GM21360 (cell line): ENCODE measurements at regions not wholly inside any gene's neighbourhood (a gene's known extent, or its start where the extent isn't known, plus 50 kb on each side); places are given as distances from the start of the nearest gene placed in this dataset.

Source experiments
- ATAC-seq: cut with Tn5 transposase; IDR thresholded peaks from one replicate; pipeline ENCODE4 v1.9.1; 2021; ENCODE audit warnings: mild to moderate bottlenecking, moderate library complexity; ENCODE audit not compliant: unreplicated experiment

DNA sequence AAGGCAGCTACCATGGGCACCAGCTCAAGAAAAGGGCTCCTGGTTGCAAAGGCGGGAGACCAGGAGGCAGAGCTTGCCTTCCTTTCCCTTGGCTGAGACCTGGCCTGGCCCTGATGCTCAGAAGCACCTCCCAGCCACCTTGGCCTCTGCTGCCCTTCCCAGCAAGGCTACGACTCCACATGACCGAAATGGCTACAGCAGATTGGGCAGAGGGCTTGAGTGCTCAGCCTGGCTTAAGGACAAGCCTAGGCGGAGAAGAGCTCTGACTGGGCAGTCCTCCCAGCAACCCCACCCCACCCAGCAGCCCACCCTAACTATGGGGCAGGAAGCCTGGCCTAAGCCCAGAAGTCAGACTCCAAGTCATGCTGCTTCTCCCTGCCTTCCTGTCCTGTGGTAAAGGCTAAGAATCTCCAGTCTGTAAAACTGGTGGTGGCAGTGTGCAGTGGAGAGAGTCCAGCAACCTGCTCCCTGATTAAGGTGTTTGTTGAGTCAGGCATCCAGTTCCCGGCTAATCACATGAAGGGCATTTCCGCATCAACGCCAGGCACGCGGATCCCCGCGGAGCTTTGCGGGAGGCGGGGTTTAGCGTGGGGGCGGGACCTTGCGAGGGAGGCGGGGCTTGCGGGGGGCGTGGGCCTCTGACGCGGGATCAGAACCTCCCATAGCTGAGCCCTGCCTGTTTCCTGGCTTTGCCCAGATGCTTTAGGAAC is 256.0 kb downstream of the BCL11A start:
- ATAC-seq: no peak

DNA sequence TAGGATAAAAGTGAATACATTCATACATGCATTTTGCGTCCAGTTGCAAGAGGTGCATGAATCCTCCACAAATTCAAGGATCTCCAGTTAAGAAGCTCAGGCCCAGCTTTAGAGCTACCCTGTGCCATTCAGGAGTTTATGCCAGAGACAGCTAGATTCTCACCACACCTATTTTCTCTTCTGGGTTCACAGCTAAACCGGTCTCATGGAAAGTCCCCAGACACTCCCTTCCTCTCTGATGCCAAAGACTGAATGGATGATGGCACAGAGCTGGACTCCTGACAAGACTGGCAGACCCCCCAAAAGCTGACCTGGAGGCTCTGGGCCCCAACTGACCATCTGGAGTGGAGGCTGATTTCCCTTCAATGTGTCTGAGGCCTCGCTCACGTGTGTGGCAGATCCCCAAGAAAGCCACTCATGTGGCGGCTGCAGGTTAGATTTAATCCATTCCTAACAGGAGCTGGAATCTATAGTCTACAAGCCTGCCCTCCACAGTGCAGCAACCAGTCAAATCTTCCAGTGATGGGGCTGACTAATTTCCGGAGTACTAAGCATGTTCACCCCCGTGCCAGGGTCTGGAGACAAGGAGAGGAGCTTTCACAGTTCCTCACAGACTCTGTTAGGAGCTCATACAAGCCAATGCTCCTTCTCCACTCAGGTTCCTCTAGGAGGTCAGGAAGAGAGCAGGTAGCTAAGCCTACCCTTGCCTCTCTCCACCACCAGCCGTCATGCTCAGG is 257.1 kb downstream of the BCL11A start:
- ATAC-seq: no peak

DNA sequence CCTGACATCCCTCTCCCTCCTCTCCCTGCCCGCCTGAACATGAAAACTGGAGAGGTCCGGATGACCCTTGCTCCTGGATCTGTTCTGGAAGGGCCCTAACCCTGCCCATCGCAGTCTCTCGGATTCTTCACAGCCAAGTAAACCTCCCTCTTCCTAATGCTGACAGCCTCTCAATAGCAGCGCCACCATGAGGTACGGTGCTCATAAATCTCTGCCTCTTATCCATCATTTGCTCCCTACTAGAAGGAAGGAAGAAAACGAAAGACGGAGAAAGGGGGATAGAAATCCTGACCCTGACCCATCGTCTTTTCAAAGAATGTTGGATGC is 257.9 kb downstream of the BCL11A start:
- ATAC-seq: no peak

DNA sequence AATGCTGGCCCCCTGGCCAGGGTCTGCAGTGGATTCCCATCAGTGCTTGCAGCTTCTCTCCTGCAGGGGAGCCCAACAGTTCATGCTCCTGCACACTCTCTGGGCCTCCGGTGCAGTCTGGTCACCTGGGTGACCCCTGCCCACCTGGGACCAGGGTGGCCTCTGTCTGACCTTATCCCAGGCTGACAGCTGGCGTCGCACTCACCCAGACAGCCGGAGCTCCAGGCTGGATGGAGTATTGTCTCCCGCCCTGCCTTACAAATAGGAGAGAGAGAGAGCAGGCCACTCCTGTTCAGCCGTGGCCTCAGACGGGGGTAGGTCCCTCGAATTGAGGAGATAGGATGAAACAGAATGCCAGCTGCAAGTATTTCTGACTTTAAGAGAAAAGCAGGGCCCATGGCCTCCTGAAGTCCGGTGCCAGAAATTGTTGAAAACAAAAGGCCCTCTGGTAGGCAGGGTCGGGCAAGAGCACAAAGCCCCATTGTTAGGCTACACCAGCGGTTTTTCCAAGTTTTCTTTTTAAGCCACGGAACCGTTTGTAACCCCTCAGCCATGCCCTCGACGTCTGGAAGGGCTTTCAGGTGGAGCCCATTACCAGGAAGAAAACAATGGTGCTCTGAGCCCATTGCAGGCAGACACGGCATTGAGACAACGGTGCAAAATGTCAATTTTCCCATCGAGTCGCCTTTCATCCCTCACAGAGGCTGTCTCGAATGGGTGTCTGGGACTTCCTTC is 258.4 kb downstream of the BCL11A start:
- ATAC-seq: no peak

DNA sequence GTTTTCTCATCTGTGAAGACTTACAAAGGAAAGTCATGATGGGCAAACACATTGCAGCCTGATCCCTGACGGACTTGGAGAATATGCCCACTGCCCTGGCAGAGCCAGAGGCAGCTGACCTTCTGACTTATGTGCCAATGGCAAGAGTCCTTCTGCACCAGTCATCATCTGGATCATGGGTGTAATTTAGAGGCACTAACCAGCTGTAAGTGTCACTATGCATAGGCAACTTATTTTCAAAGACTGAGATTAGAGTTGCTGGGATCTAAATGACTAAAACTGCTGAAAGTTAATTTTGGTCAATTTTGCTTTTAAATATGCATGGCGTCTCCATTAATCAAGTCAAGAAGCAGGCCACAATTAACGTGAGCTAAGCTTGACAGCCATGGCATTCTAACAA is 261.2 kb downstream of the BCL11A start:
- no peak for ATAC-seq

DNA sequence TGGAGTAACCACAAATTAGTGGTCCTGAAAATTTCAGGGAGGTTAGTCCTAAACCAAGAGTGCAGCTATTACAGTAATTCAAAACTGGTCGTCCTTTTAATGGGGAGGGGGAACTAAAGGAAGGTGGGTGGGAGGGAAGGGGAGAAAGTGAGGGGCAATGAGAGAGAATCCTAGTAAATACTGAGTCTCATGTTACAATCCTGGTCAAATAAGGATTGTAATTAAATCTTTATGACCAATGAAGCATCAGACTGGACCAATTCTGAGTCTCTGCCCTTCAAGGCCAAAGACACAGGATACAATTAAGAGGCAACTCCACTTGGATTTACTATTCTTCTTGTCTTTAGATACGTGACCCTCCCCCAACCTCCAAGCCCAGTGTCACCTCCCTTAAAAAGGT is 262.9 kb downstream of the BCL11A start:
- no peak for ATAC-seq

DNA sequence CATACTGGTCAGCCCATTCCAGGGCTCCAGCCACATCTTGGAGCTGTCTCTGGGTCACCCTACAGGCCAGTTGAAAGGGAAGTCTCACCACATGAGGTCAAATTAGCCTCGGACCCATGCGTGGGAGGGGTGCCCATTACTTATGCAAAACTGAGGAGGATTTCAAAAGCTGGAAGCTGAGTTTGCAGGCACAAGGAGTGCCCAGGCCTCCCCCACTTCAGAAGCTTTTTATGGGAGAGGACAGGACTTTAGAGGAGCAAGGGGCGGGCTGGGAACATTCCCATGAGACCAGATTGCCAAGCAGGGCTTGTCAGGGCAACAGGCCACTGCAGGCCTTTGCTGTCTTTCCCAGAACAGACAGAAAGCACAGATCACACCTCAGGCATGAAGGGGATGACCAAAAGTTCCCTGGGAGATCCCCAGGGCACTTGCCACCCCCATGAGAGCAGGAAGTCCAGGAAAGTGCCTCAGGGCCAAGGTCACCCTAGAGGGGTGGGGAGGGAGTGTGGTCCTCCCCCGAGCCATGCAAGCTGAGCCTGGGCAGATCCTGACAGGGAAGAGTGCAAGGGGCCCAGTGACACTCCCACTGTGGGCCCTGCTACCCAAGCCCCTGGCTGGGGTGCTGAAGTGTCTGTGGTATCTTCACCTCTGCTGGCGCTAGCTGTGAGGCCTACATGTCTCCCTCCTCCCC is 267.7 kb downstream of the BCL11A start:
- ATAC-seq: no peak

DNA sequence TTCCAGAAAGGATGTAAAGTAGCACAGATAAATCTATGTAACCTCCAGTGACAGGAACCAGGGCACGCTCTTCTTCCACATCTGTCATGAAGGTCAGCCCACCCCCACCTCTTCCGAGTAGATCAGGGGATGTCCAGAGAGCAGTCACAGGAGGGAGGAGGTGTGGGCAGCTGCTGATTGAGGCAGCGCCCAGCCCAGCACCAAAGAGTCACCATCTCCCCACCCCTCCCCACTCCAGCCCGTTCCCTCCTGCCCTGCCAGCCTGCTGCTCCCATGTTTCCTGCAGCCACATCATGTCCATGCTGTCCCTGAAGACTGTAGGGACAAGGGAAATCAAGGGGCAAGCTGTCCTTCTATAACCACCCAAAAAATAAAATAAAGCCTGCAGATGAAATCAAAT is 269.8 kb downstream of the BCL11A start:
- ATAC-seq: no peak

DNA sequence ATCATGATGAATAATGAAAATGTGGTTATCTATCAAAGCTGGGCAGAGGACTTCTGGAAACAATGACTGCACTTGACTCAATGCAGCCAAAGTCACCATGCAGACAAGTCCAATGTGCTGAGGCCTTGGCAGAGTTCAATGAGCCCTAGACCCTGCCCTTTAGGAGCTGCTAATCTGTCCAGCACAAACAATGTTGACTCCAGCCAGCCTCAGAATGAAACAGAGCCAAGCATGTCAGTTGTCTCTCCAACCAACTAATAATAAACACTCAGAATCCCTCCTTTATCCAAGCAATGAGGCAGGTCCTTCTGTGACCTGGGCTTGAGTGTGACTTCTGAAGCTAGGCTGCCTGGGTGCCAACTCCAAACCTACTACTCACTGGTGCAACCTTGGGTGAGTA is 270.6 kb downstream of the BCL11A start:
- ATAC-seq: no peak

DNA sequence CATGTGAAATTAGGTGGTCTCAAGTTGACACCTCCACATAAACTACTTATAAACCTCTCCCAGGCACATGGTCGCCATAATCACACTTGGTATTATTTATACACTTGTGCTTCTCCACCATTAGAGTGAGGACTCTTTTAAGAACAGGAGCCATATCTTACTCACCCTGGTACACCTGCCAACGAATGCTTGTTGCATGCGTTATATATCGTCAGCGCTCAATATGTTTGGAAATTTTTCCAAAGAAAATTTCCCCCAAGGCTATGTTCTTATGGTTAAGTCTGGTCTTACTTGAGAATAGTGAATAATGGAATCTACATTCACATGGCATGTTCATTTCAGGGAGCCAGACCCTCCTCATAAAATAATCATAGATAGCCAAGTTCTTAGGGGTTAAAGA is 271.7 kb downstream of the BCL11A start:
- no peak for ATAC-seq

DNA sequence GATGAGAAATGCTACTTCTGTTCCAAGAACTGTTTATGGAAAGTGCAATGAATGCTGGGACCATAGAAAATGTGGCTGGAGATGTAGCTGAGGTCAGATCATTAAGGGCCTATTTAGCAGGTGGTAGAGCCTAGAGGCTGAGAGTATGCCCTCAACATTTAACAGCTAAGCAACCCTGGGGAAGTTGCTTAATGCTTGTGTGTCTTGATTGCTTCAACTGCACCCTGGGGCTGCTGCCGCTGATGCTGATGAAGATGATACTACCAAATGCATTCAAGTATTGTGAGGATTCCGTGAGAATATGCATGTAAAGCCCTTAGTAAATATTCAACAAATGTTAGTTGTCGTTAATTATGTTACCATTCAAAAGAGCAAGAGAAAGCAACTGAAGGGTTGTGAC is 273.2 kb downstream of the BCL11A start:
- no peak for ATAC-seq

DNA sequence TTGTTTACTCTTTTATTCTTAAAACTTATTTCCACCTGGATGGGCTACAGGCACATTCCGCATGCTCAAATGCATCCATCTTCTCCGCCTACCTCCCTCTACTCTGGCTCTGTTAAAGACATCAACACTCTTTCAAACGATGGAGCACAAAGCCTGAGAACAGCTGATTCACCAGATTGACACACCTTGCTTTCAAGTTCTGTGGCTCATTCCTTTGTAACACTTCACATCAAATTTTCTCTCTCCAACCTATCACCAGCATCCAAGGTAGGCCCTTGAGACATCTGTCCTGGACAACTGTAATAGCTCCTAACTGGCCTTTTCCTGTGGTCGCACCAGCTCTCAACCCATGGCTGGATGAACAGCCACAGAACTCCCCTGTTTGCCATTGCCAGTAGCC is 274.5 kb downstream of the BCL11A start:
- ATAC-seq: no peak

DNA sequence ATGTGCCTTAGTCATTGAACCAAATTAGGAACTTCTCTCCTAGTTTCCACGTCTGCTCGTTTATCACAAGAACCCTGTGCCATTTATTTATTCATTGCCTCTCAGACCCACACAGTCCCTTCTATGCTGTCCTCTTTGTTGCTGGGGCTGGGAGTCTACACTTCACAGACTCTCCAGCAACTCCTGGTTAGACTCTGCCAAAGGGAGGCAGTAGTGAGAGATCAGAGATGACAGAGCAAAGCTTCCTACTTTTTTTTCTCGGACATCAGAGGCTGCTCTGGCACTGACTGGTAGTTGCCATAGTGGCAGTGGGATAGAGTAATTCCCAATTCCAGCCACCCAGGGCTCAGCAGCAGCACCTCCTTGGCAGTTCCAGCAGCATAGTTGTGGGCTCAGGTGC is 277.5 kb downstream of the BCL11A start:
- ATAC-seq: no peak

DNA sequence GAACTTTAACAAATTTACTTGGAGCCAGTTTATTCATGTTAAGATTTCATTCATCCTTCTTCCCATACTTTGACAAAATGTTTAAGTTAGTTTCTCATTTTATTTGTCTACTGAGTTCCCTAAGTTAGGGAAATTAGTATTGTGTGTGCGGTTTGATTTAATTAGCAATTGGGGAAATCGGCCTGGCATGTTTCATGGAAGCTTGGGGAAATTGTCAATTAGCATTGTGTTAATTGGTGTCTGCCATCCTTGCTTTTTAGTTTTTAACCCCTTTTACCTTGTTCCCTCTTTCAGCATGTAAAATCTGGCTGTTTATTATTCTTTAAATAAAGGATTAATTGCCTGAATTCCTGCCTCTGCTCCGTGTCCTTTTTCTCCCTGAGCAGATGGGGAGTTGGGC is 279.6 kb downstream of the BCL11A start:
- no peak for ATAC-seq

DNA sequence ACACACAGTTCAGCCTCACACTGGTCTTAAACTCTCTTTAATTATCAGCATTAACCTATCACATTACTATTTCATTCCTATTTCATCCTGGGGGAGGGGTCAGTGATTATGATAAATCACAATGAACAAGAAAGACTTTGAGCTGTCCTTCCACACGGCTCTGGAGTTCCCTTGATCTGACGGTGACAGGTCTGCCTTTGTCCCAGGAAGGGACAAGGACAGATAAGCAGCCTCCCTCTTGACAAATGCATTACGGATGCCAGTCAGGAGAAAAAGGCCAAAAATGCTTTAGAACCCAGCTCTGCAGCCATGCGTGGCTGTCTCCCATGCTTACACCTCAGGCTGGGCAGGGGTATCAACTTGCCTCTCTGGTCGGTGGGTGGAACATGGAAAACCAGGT is 281.7 kb downstream of the BCL11A start:
- ATAC-seq: no peak

DNA sequence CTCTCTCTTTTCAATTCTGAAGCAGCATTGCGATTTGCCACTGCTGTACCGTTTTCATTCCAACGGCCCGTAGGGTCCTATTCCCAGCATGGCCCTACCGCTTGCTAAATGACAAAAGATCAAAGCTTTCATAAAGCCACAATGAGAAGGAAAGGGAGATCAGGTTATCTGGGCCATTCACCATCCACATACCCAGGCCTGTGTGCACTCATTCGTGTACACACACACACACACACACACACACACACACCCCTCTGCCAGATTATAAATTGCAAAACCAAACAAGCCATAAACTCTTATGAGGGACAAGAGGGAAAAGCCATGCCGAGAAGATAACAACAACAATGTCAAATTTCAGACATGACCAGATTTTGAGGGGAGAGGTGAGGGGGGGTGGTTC is 282.3 kb downstream of the BCL11A start:
- ATAC-seq: no peak

DNA sequence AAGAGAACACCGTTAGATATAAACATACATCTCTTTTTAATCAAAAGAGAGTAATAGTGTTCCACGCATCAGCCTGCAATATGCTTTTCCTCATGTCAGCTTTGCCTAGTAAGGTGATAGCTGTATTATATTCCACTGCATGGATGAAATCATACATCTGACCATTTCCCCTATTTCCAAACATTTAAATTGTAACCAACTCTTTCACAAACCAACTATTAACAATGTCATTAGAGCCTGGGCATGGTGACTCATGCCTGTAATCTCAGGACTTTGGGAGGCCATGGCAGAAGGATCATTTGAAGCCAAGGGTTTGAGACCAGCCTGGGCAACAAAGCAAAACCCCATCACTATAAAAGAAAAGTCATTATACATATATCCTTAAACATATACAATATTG is 284.8 kb downstream of the BCL11A start:
- no peak for ATAC-seq

DNA sequence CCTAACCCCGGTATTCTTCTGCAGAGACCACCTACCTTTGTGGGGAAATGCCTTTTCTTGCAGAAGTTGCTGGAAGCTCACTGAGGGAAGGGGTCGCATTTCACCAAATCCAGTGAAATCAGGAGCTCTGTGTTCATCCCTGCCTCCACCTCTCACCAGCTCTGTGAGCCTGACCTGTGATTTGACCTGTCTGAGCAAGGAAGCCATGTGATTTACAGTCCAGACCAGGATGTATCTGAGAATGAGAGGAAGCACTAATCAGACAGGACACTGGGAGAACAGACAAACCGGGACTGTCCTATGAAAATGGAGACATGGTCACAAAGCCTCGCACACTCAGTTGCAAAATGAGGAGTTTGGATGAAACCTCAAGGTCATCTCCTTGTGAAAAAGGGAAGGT is 285.4 kb downstream of the BCL11A start:
- ATAC-seq: no peak

DNA sequence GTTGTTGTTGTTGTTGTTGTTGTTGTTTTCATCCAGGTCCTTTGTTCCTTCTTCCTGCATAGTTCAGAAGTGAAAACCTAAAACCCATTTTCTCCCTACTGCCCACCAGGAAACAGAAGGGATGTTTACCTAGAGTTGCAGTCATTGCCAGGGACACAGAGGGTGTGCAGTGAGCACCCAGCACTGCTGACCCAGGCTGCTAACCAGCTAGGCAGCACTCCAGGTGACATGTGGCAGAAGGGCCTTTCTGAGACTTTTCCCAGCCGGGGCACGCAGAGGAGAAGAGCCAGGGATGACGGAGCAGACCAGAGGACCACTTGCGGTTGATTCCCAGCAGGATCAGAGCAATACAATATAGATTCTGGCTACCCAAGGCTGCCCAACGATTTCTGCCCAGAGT is 286.3 kb downstream of the BCL11A start:
- ATAC-seq: no peak

DNA sequence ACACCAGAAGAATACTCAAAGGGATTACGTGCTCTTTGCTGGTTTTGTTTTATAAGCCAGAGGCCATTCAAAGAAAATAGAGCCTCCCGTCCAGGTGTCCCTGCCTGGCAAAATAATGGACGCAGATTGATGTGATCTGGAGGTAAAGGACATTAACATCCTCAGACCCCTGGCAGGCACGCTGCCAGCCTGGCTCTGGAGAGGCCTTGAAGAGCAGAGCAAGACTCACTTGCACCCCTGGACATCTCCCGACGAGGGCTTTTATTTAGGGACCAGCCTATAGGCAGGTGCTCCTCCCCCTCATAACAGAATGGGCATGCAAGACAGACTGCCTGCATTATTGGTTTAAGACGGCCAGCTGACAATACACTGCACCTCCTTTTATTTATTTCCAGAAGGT is 291.3 kb downstream of the BCL11A start:
- ATAC-seq: no peak

DNA sequence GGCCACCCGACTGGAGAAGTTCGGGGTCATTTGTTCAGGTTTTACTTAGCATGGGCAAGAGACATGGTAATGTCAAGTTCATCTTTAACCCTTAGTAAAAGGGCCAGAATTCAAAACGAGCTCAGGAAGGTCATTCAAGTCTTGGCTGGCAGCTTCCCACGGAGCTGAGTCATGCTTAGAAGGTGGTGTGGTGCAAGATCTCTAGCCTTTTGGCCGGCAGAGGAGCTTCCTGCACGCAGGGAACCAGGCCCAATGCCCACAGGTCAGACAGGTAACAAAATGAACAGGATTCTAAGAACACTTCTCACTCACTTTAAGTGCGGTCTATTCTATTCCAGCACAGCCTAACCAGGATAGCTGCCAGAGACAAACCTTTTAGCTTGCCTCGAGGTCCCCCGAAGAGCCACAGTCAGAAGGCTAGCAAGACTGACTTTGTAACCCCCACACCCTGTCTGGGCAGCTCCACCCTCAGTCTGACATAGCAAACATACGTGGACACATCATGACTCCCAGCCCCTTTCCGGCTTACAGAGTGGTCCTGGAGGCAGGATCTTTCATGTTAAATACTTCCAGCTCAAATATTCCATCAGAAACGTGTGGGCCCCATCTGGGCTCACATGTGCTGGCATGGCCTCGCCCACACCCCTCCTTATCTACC is 292.7 kb downstream of the BCL11A start:
- no peak for ATAC-seq
